H1 (cell line): ENCODE measurements at regions not wholly inside any gene's neighbourhood (a gene's known extent, or its start where the extent isn't known, plus 50 kb on each side); places are given as distances from the start of the nearest gene placed in this dataset.

ENCODE experiments used
- CTCF ChIA-PET: fragments of 300-600 bp; sonication (Branson Sonifier 250); formaldehyde crosslinking; loops from one replicate; lab custom pipeline; 2021; ENCODE audit not compliant: partially characterized antibody; lab: Charles Lee
- POLR2A ChIA-PET: fragments of 300-600 bp; sonication (Branson Sonifier 250); formaldehyde crosslinking; loops from one replicate; lab custom pipeline; 2021; ENCODE audit warnings: inconsistent platforms; ENCODE audit not compliant: partially characterized antibody; lab: Charles Lee
- DNase-seq, 2 experiments: peaks; one replicate each; pipeline versions ENCODE4 v3.0.0 to v3.0.0-alpha.2; 2010 to 2022; ENCODE audit warnings: low spot score in 2 of 2, low read depth in 1 of 2, mixed read lengths in 1 of 2
- FAIRE-seq: peaks from 2 replicates; lab custom pipeline; 2011; peaks lifted over from hg19 to GRCh38; lab: Jason Lieb, UNC
- H2AFZ ChIP-seq: 2 replicates; pipeline ENCODE4 v1.8.1; 2012; ENCODE audit warnings: low read length, inconsistent platforms
- H2AK5ac ChIP-seq: 2 replicates; pipeline ENCODE4 v1.6.1; 2013; ENCODE audit warnings: low read depth, low read length
- H2BK120ac ChIP-seq: replicated peaks from 2 replicates; pipeline ENCODE3; 2013; ENCODE audit warnings: low read depth, low read length, inconsistent platforms
- H2BK12ac ChIP-seq: 2 replicates; pipeline ENCODE4 v1.6.1; 2013; ENCODE audit warnings: low read depth, low read length
- H2BK15ac ChIP-seq: 2 replicates; pipeline ENCODE4 v1.6.1; 2013; ENCODE audit warnings: low read length
- H2BK20ac ChIP-seq: 2 replicates; pipeline ENCODE4 v1.6.1; 2013; ENCODE audit warnings: low read length
- H2BK5ac ChIP-seq: 2 replicates; pipeline ENCODE4 v1.6.1; 2013; ENCODE audit warnings: low read depth, low read length
- H3K14ac ChIP-seq: 2 replicates; pipeline ENCODE4 v1.6.1; 2013; ENCODE audit warnings: inconsistent platforms; ENCODE audit not compliant: insufficient read length
- H3K18ac ChIP-seq: 2 replicates; pipeline ENCODE4 v1.6.1; 2013; ENCODE audit warnings: low read length; ENCODE audit errors: extremely low read depth
- H3K23ac ChIP-seq: 2 replicates; pipeline ENCODE4 v1.6.1; 2013; ENCODE audit warnings: inconsistent platforms; ENCODE audit not compliant: insufficient read length
- H3K23me2 ChIP-seq: 2 replicates; pipeline ENCODE4 v1.6.1; 2013; ENCODE audit warnings: low read depth, low read length
- H3K27ac ChIP-seq: 2 replicates; pipeline ENCODE4 v1.6.1; 2011; ENCODE audit warnings: low read depth, low read length, inconsistent platforms
- H3K27me3 ChIP-seq, 4 experiments: replicated peaks in 1 of 4; 1 replicate in 1 of 4; 2 replicates in 3 of 4; pipeline versions ENCODE4 v1.6.1 to v1.8.1; 2011 to 2013; ENCODE audit warnings: low read length in 3 of 4, mild to moderate bottlenecking in 3 of 4, inconsistent platforms in 2 of 4, mixed read lengths in 2 of 4, moderate library complexity in 1 of 4; ENCODE audit not compliant: control insufficient read depth in 3 of 4, insufficient read depth in 3 of 4; ENCODE audit errors: extremely low read depth in 1 of 4
- H3K36me3 ChIP-seq, 4 experiments: 2 replicates each; pipeline versions ENCODE4 v1.6.1 to v1.8.1; 2011 to 2013; ENCODE audit warnings: mild to moderate bottlenecking in 4 of 4, low read length in 3 of 4, moderate library complexity in 2 of 4, control low read depth in 1 of 4, inconsistent platforms in 1 of 4; ENCODE audit not compliant: insufficient read depth in 4 of 4, control insufficient read depth in 2 of 4
- H3K4ac ChIP-seq: replicated peaks from 2 replicates; pipeline ENCODE3; 2013; ENCODE audit warnings: low read length, low read depth, mixed read lengths, inconsistent platforms; ENCODE audit not compliant: insufficient read length
- H3K4me1 ChIP-seq, 4 experiments: replicated peaks in 1 of 4; 1 replicate in 1 of 4; 2 replicates in 3 of 4; pipeline versions ENCODE4 v1.6.1 to v1.8.1; 2011 to 2013; ENCODE audit warnings: low read length in 3 of 4, inconsistent platforms in 2 of 4, mixed read lengths in 1 of 4; ENCODE audit not compliant: insufficient read depth in 4 of 4, control insufficient read depth in 3 of 4
- H3K4me2 ChIP-seq, 2 experiments: 2 replicates each; pipeline versions ENCODE4 v1.6.1 to v1.8.1; 2011 to 2013; ENCODE audit warnings: low read depth in 2 of 2, low read length in 2 of 2, control low read depth in 1 of 2, inconsistent platforms in 1 of 2, mild to moderate bottlenecking in 1 of 2; ENCODE audit not compliant: insufficient read depth in 1 of 2
- H3K4me3 ChIP-seq, 4 experiments: fragments of 200-600, 300-600 bp in 1 of 4; sonication (generic), shearing (Covaris generic), sonication (Bioruptor Twin) in 1 of 4; 2 replicates each; pipeline versions ENCODE4 v1.5.1 to v1.8.1; 2011 to 2016; ENCODE audit warnings: low read length in 4 of 4, low read depth in 3 of 4, control low read depth in 2 of 4, inconsistent platforms in 2 of 4, mild to moderate bottlenecking in 2 of 4, mixed read lengths in 1 of 4, moderate library complexity in 1 of 4; ENCODE audit not compliant: insufficient read depth in 2 of 4; ENCODE audit errors: extremely low read depth in 1 of 4
- H3K56ac ChIP-seq: replicated peaks from 2 replicates; pipeline ENCODE3; 2013; ENCODE audit warnings: low read depth, mild to moderate bottlenecking, mixed read lengths, low read length, inconsistent platforms; ENCODE audit not compliant: insufficient read length
- H3K79me1 ChIP-seq: 2 replicates; pipeline ENCODE4 v1.6.1; 2013; ENCODE audit warnings: low read depth, low read length, control low read depth
- H3K79me2 ChIP-seq, 2 experiments: 2 replicates each; pipeline versions ENCODE4 v1.6.1 to v1.8.1; 2012 to 2013; ENCODE audit warnings: low read length in 2 of 2, mild to moderate bottlenecking in 2 of 2, inconsistent platforms in 1 of 2; ENCODE audit not compliant: insufficient read depth in 2 of 2, control insufficient read depth in 1 of 2
- H3K9ac ChIP-seq, 4 experiments: replicated peaks in 1 of 4; 1 replicate in 1 of 4; 2 replicates in 3 of 4; pipeline versions ENCODE4 v1.6.1 to v1.8.1; 2011 to 2013; ENCODE audit warnings: low read depth in 3 of 4, low read length in 3 of 4, control low read depth in 2 of 4, mild to moderate bottlenecking in 2 of 4, moderate library complexity in 2 of 4, inconsistent platforms in 1 of 4; ENCODE audit errors: extremely low read depth in 1 of 4
- H3K9me3 ChIP-seq, 2 experiments: 2 replicates each; pipeline versions ENCODE4 v1.6.1 to v1.8.1; 2012 to 2013; ENCODE audit warnings: mild to moderate bottlenecking in 2 of 2, moderate library complexity in 2 of 2, control low read depth in 1 of 2, inconsistent platforms in 1 of 2, low read depth in 1 of 2, low read length in 1 of 2, mixed read lengths in 1 of 2; ENCODE audit not compliant: insufficient read depth in 2 of 2
- H4K20me1 ChIP-seq, 2 experiments: replicated peaks in 1 of 2; 2 replicates each; pipeline versions ENCODE3 to v1.8.1; 2011 to 2013; ENCODE audit warnings: inconsistent platforms in 2 of 2, low read length in 2 of 2, mild to moderate bottlenecking in 1 of 2; ENCODE audit not compliant: insufficient read depth in 2 of 2, control insufficient read depth in 1 of 2
- H4K5ac ChIP-seq: 2 replicates; pipeline ENCODE4 v1.6.1; 2013; ENCODE audit warnings: low read length, low read depth, mixed read lengths, inconsistent platforms; ENCODE audit not compliant: insufficient read length
- H4K8ac ChIP-seq: 2 replicates; pipeline ENCODE4 v1.8.0; 2013; ENCODE audit warnings: mild to moderate bottlenecking, moderate library complexity, low read length, inconsistent platforms; ENCODE audit not compliant: insufficient read depth; ENCODE audit errors: extremely low read depth
- H4K91ac ChIP-seq: replicated peaks from 2 replicates; pipeline ENCODE3; 2013; ENCODE audit warnings: low read length, mixed read lengths, inconsistent platforms; ENCODE audit not compliant: insufficient read length
- RAD21 ChIP-seq, 2 experiments: IDR thresholded peaks in 1 of 2; conservative IDR thresholded peaks in 1 of 2; 2 replicates each; pipeline ENCODE4 v1.6.1; 2011; ENCODE audit warnings: low read depth in 2 of 2, low read length in 2 of 2, improper control_type of control experiment in 1 of 2, inconsistent platforms in 1 of 2, mild to moderate bottlenecking in 1 of 2, moderate library complexity in 1 of 2
- SUZ12 ChIP-seq: fragments of 200-600 bp; sonication (generic); IDR thresholded peaks from 2 replicates; pipeline ENCODE4 v1.6.1; 2012; ENCODE audit warnings: mild to moderate bottlenecking, inconsistent platforms, low read length, moderate library complexity, mixed read lengths
- ZNF274 ChIP-seq: IDR thresholded peaks from 2 replicates; pipeline ENCODE4 v1.7.0; 2012; ENCODE audit warnings: low read length, borderline replicate concordance; ENCODE audit errors: extremely low read depth
- whole genome bisulfite sequencing, 2 experiments: shearing (Covaris generic) in 1 of 2; methylation state at CpG; one replicate each; pipeline versions ENCODE4 v1.1.6 to v1.1.7; 2013 to 2015; ENCODE audit warnings: low lambda C conversion rate in 2 of 2, mixed read lengths in 2 of 2, inconsistent platforms in 1 of 2, low coverage in 1 of 2, missing lambda C conversion rate in 1 of 2; ENCODE audit not compliant: insufficient replicate concordance in 2 of 2, insufficient coverage in 1 of 2, insufficient read length in 1 of 2; ENCODE audit errors: extremely low coverage in 1 of 2, missing lambda C conversion rate in 1 of 2; 5-methylcytosine and 5-hydroxymethylcytosine counted together

GRCh38 chr5:166262395-166262794, 2029.0 kb upstream of the WWC1 start:
- Histone ChIP-seq H2AFZ (no peak overlapping the region), H2AK5ac (no peak overlapping the region), H3K4me1 (no peaks in the 10 kb centered on the region), H3K56ac (no peak overlapping the region), H2BK5ac (no peak overlapping the region), H2BK120ac (no peak overlapping the region), H3K4me2 (no peak overlapping the region), H3K18ac (no peak overlapping the region), H3K14ac (no peak overlapping the region), H3K79me2 (no peaks in the 10 kb centered on the region), H3K4ac (no peak overlapping the region), H3K36me3 (no peaks in the 10 kb centered on the region), H3K79me1 (no peaks in the 10 kb centered on the region), H3K27me3 (no peaks in the 10 kb centered on the region), H3K9ac (no peak overlapping the region), H4K5ac (no peak overlapping the region), H2BK15ac (no peak overlapping the region), H4K91ac (no peak overlapping the region), H4K8ac (no peak overlapping the region), H3K9me3 (no peaks in the 10 kb centered on the region), H3K4me3 (no peak overlapping the region), H3K27ac (no peak overlapping the region), H4K20me1 (no peaks in the 10 kb centered on the region), H2BK20ac (no peak overlapping the region), H2BK12ac (no peak overlapping the region), H3K23ac (no peak overlapping the region), H3K23me2 (no peaks in the 10 kb centered on the region; the same call in 1 of the 2 replicates)
- ChIA-PET CTCF (no interaction called here), POLR2A (no interaction called here)
- no peak for FAIRE-seq
- 92% methylated on average over 3 of the region's 3 CpGs; no CpG with 5 or more reads in 1 of the 2 experiments for WGBS, 2 experiments
- DNase-seq: no peak
- no peak for TF ChIP-seq RAD21 (IDR thresholded peaks at IDR 0.05 in 1 of 2, conservative IDR thresholded peaks at IDR 0.05 in 1 of 2; ENCODE audit: low read depth in 2 of 2, low read length in 2 of 2)
- no peak for TF ChIP-seq ZNF274
- TF ChIP-seq SUZ12: no peak
